HCT116 (cell line): ENCODE measurements at regions not wholly inside any gene's neighbourhood (a gene's known extent, or its start where the extent isn't known, plus 50 kb on each side); places are given as distances from the start of the nearest gene placed in this dataset.

Experiments
- ATAC-seq: fragments of 200-7000 bp; cut with Tn5 transposase; 2 replicates; pipeline ENCODE4 v1.9.1; 2020; ENCODE audit warnings: mild to moderate bottlenecking, moderate library complexity
- BruUV-seq: library from RNA; stranded (reverse); fragments of 400-500 nt; replicated peaks from 2 replicates; lab custom pipeline; 2021; lab: Mats Ljungman, UMichigan
- CTCF ChIA-PET: fragments of 300-600 bp; sonication (Branson Sonifier 250); formaldehyde crosslinking; loops from one replicate; lab custom pipeline; 2021; ENCODE audit warnings: antibody characterized with exemption; lab: Charles Lee
- POLR2A ChIA-PET: fragments of 300-600, 350-600 bp; sonication (Branson Sonifier 250); formaldehyde crosslinking; loops from one replicate; lab custom pipeline; 2021; ENCODE audit warnings: antibody characterized with exemption; lab: Charles Lee
- RAD21 ChIA-PET, 2 experiments: fragments of 300-600 bp; sonication (Branson Sonifier 250); formaldehyde crosslinking; loops; one replicate each; lab custom pipeline; 2023; ENCODE audit warnings: low total read pairs in 2 of 2; ENCODE audit not compliant: uncharacterized antibody in 2 of 2, unreplicated experiment in 2 of 2, low non-redundant PET in 1 of 2; lab: Charles Lee
- DNase-seq: peaks from one replicate; pipeline ENCODE4 v3.0.0-alpha.2; 2010; ENCODE audit warnings: low read depth, low spot score
- H2AFZ ChIP-seq: fragments of 200-600 bp; shearing (Covaris generic), sonication (generic); 2 replicates; pipeline ENCODE4 v1.6.1; 2017; ENCODE audit warnings: low read depth, mixed run types, mixed read lengths, antibody characterized with exemption, low read length; ENCODE audit not compliant: poor library complexity, severe bottlenecking
- H3K27ac ChIP-seq: 2 replicates; pipeline ENCODE4 v1.5.1; 2012; ENCODE audit warnings: low read depth, low read length
- H3K27me3 ChIP-seq: fragments of 200-600 bp; sonication (generic); 2 replicates; pipeline ENCODE4 v1.6.1; 2016; ENCODE audit warnings: mixed run types, low read length, mixed read lengths; ENCODE audit not compliant: insufficient read depth
- H3K36me3 ChIP-seq, 2 experiments: fragments of 200-500 bp in 1 of 2; fragments of 200-600 bp in 1 of 2; sonication (Bioruptor generic) in 1 of 2; sonication (generic) in 1 of 2; 2 replicates each; pipeline versions ENCODE4 v1.5.1 to v1.6.1; 2014 to 2016; ENCODE audit warnings: low read length in 2 of 2, inconsistent platforms in 1 of 2, mixed read lengths in 1 of 2, mixed run types in 1 of 2; ENCODE audit not compliant: insufficient read depth in 2 of 2, control insufficient read depth in 1 of 2
- H3K4me1 ChIP-seq, 2 experiments: fragments of 200-600 bp in 1 of 2; sonication (generic) in 1 of 2; 2 replicates each; pipeline versions ENCODE4 v1.5.1 to v1.6.1; 2012 to 2017; ENCODE audit warnings: low read length in 2 of 2, inconsistent platforms in 1 of 2, mild to moderate bottlenecking in 1 of 2, mixed read lengths in 1 of 2, mixed run types in 1 of 2, moderate library complexity in 1 of 2; ENCODE audit not compliant: insufficient read depth in 2 of 2, control insufficient read depth in 1 of 2
- H3K4me2 ChIP-seq: fragments of 200-600 bp; sonication (generic); 2 replicates; pipeline ENCODE4 v1.6.1; 2017; ENCODE audit warnings: mixed run types, low read length, mixed read lengths
- H3K4me3 ChIP-seq, 2 experiments: fragments of 200-600 bp in 1 of 2; sonication (generic) in 1 of 2; replicated peaks in 1 of 2; 2 replicates each; pipeline ENCODE4 v1.5.1; 2011 to 2016; ENCODE audit warnings: low read length in 2 of 2, control low read depth in 1 of 2, low read depth in 1 of 2, mild to moderate bottlenecking in 1 of 2, mixed read lengths in 1 of 2, mixed run types in 1 of 2
- H3K79me2 ChIP-seq: fragments of 200-600 bp; sonication (generic); 2 replicates; pipeline ENCODE4 v1.6.1; 2017; ENCODE audit warnings: mild to moderate bottlenecking, mixed run types, low read length, moderate library complexity, mixed read lengths; ENCODE audit not compliant: insufficient read depth
- H3K9ac ChIP-seq: fragments of 200-600 bp; sonication (generic); 2 replicates; pipeline ENCODE4 v1.6.1; 2016; ENCODE audit warnings: low read length, mixed read lengths
- H3K9me2 ChIP-seq: fragments of 200-600 bp; sonication (generic), shearing (Covaris generic); 2 replicates; pipeline ENCODE4 v1.6.1; 2017; ENCODE audit warnings: mixed run types, mild to moderate bottlenecking, moderate library complexity; ENCODE audit not compliant: insufficient read depth
- H3K9me3 ChIP-seq, 2 experiments: fragments of 200-500 bp in 1 of 2; fragments of 200-600 bp in 1 of 2; sonication (Bioruptor generic) in 1 of 2; sonication (generic) in 1 of 2; 2 replicates each; pipeline ENCODE4 v1.6.1; 2014 to 2017; ENCODE audit warnings: low read length in 2 of 2, mixed read lengths in 2 of 2, inconsistent platforms in 1 of 2, low read depth in 1 of 2, mild to moderate bottlenecking in 1 of 2, mixed run types in 1 of 2, moderate library complexity in 1 of 2; ENCODE audit not compliant: control insufficient read depth in 1 of 2, insufficient read depth in 1 of 2
- H4K20me1 ChIP-seq: fragments of 200-600 bp; sonication (generic), shearing (Covaris generic); 2 replicates; pipeline ENCODE4 v1.6.1; 2017; ENCODE audit warnings: mixed run types, mild to moderate bottlenecking, moderate library complexity; ENCODE audit not compliant: insufficient read depth
- CBX3 ChIP-seq: IDR thresholded peaks from 2 replicates; pipeline ENCODE4 v1.6.1; 2012; ENCODE audit warnings: low read depth
- CEBPB ChIP-seq: IDR thresholded peaks from 2 replicates; pipeline ENCODE4 v1.6.1; 2012; ENCODE audit warnings: low read depth
- CTCF ChIP-seq, 3 experiments: fragments of 200-600 bp in 1 of 3; sonication (generic) in 1 of 3; IDR thresholded peaks in 2 of 3; conservative IDR thresholded peaks in 1 of 3; 2 replicates each; pipeline ENCODE4 v1.5.1; 2012 to 2017; ENCODE audit warnings: low read depth in 2 of 3, low read length in 2 of 3, antibody characterized with exemption in 1 of 3, borderline replicate concordance in 1 of 3, control low read depth in 1 of 3, mild to moderate bottlenecking in 1 of 3, mixed read lengths in 1 of 3, mixed run types in 1 of 3, moderate library complexity in 1 of 3; ENCODE audit not compliant: insufficient read depth in 1 of 3
- EGR1 ChIP-seq: IDR thresholded peaks from 2 replicates; pipeline ENCODE4 v1.6.1; 2012; ENCODE audit warnings: low read depth
- FOSL1 ChIP-seq: IDR thresholded peaks from 2 replicates; pipeline ENCODE4 v1.6.1; 2012; ENCODE audit warnings: low read depth
- MAX ChIP-seq: IDR thresholded peaks from 2 replicates; pipeline ENCODE4 v1.6.1; 2012
- POLR2A ChIP-seq: IDR thresholded peaks from 2 replicates; pipeline ENCODE4 v1.7.0; 2011; ENCODE audit warnings: borderline replicate concordance; ENCODE audit not compliant: insufficient read depth, insufficient read length; ENCODE audit errors: extremely low read depth
- RAD21 ChIP-seq: IDR thresholded peaks from 2 replicates; pipeline ENCODE4 v1.6.1; 2012; ENCODE audit warnings: low read depth, mild to moderate bottlenecking
- REST ChIP-seq: IDR thresholded peaks from 2 replicates; pipeline ENCODE4 v1.6.1; 2012; ENCODE audit warnings: low read depth
- SIN3A ChIP-seq: IDR thresholded peaks from 2 replicates; pipeline ENCODE4 v1.6.1; 2012; ENCODE audit warnings: low read depth
- SP1 ChIP-seq: IDR thresholded peaks from 2 replicates; pipeline ENCODE4 v1.6.1; 2012; ENCODE audit warnings: low read depth
- SRF ChIP-seq: IDR thresholded peaks from 2 replicates; pipeline ENCODE4 v1.6.1; 2012; ENCODE audit warnings: low read depth
- TCF7L2 ChIP-seq: IDR thresholded peaks from 2 replicates; pipeline ENCODE4 v1.7.0; 2011; ENCODE audit warnings: borderline replicate concordance, inconsistent platforms; ENCODE audit not compliant: insufficient read depth, insufficient read length; ENCODE audit errors: extremely low read depth
- YY1 ChIP-seq: IDR thresholded peaks from 2 replicates; pipeline ENCODE4 v1.6.1; 2011; ENCODE audit warnings: low read length, low read depth, moderate library complexity, mild to moderate bottlenecking; ENCODE audit not compliant: insufficient replicate concordance; ENCODE audit errors: extremely low read depth
- ZFX ChIP-seq: fragments of 450-650 bp; IDR thresholded peaks from 2 replicates; pipeline ENCODE4 v1.6.1; 2017
- ZNF274 ChIP-seq: fragments of 200-500 bp; sonication (Bioruptor generic); IDR thresholded peaks from 2 replicates; pipeline ENCODE4 v1.6.1; 2014; ENCODE audit warnings: mild to moderate bottlenecking, low read depth, low read length, inconsistent platforms
- intact Hi-C: fragments of 100-400 bp; cut with micrococcal nuclease; formaldehyde crosslinking; loops from 2 replicates; pipeline ENCODE4 v1.10.0; 2022

GRCh38 chr17:13825526-13826040 is 223.9 kb upstream of the HS3ST3A1 start:
- ChIA-PET CTCF (no interaction called here), RAD21 (no interaction called here), POLR2A (no interaction called here)
- Histone ChIP-seq H4K20me1 (no peaks in the 10 kb centered on the region), H3K9me3 (no peaks in the 10 kb centered on the region), H3K4me3 (no peak overlapping the region), H3K79me2 (no peaks in the 10 kb centered on the region), H3K36me3 (no peaks in the 10 kb centered on the region), H3K27me3 (no peaks in the 10 kb centered on the region), H3K27ac (no peak overlapping the region), H2AFZ (no peak overlapping the region), H3K4me1 (no peaks in the 10 kb centered on the region), H3K4me2 (no peak overlapping the region), H3K9ac (no peak overlapping the region), H3K9me2 (no peaks in the 10 kb centered on the region)
- intact Hi-C loops = no loop called here
- no TSS peak for BruUV-seq
- ATAC-seq (no peak), DNase-seq (no peak)
- no peak for TF ChIP-seq SRF

- no peak for DNase-seq
- Histone ChIP-seq H3K9ac (no peak overlapping the region), H3K27ac (no peak overlapping the region), H3K4me1 (no peaks in the 10 kb centered on the region), H3K79me2 (no peaks in the 10 kb centered on the region), H3K9me2 (no peaks in the 10 kb centered on the region), H4K20me1 (no peaks in the 10 kb centered on the region), H3K36me3 (no peaks in the 10 kb centered on the region), H3K27me3 (no peaks in the 10 kb centered on the region), H3K4me2 (no peak overlapping the region), H2AFZ (no peak overlapping the region), H3K9me3 (no peaks in the 10 kb centered on the region), H3K4me3 (no peak overlapping the region)
- RAD21 ChIA-PET = no interaction called here
- POLR2A ChIA-PET = no interaction called here
- no peak for TF ChIP-seq TCF7L2
- TF ChIP-seq ZFX = no peak
- TF ChIP-seq YY1 = no peak
- TF ChIP-seq SP1 = no peak
- no peak for TF ChIP-seq CBX3
- no peak for TF ChIP-seq SIN3A
- TF ChIP-seq RAD21 = no peak
- no peak for TF ChIP-seq CTCF (IDR thresholded peaks at IDR 0.05 in 2 of 3, conservative IDR thresholded peaks at IDR 0.05 in 1 of 3; ENCODE audit: borderline replicate concordance in 1 of 3, insufficient read depth in 1 of 3, low read depth in 2 of 3, low read length in 2 of 3)
- TF ChIP-seq FOSL1 = no peak
- no peak for TF ChIP-seq MAX
- TF ChIP-seq POLR2A = no peak
- no peak for TF ChIP-seq REST
- no peak for TF ChIP-seq ZNF274
- TF ChIP-seq CEBPB = no peak
- TF ChIP-seq EGR1 = no peak
- CTCF ChIA-PET = no interaction called here
- ATAC-seq = no peak
- BruUV-seq = no TSS peak
- intact Hi-C loops = no loop called here
Measured at GRCh38 chr17:13827118-13827517, 225.4 kb upstream of the HS3ST3A1 start.
